ENCODE measurements at regions not wholly inside any gene's neighbourhood (a gene's known extent, or its start where the extent isn't known, plus 50 kb on each side); places are given as distances from the start of the nearest gene placed in this dataset.
"Not testable (repeated sequence)": the region's sequence is repeated elsewhere in the genome, so short reads cannot be mapped to it uniquely, and the experiment has no call there.

GRCh38 chr13:26883613-26884257 lies 123.1 kb upstream of the GPR12 start:
- DNase-seq, result no peak

DNA sequence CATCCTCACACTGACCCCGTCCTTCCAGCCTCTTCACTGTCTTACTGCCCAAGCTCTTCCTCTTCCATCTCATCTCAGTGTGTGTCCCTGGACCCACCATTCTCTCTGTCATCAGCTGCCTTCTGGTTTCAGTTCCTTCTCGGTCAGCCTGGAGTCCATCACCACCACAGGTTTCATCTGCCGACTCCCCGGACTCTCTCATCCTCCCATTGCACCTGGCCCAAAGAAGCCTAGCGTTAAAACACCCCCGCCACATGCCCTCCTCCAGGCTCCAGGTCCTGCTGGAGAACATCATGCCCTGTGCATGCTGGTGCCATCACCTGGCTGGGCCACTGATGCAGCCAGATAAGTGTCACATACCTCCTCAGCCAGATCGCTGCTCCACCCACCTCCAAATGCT lies 122.1 kb upstream of the GPR12 start:
- no peak for DNase-seq

DNA sequence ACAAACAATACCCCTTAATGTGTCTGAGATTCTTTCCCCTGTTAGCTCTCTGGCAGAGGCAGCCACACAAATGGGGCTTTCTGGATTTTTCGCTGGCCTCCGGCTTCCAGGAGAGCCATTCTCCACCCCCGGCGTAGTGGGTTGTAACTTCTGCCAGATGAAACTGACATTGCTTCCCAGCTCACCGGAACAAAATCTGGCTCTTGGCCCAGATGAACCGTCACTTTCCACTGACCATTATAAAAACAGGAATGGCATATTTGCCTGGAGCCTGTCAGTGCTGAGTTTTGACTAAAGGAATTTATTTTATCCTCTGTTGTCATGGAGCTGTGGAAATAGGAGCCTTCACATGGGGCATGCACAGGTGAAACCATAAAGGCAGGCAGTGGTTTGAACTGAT lies 120.6 kb upstream of the GPR12 start:
- DNase-seq, result no peak

- DNase-seq, result no peak
These were observed 120.1 kb upstream of the GPR12 start for GRCh38 chr13:26880735-26881134.

DNA sequence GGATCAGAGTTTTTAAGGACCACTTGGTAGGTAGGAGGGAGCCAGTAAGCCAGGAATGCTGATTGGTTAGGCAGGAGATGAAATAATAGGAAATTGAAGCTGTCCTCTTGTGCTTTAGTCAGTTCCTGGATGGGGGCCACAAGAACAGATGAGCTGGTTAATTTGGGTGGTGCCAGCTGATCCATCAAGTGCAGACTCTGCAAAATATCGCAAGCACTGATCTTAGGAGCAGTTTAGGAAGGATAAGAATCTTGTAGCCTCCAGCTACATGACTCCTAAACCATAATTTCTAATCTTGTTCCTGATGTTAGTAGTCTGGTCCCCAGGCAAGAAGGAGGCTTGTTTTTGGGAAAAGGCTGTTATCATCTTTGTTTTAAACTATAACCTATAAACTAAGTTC lies 117.9 kb upstream of the GPR12 start:
- no peak for DNase-seq

DNA sequence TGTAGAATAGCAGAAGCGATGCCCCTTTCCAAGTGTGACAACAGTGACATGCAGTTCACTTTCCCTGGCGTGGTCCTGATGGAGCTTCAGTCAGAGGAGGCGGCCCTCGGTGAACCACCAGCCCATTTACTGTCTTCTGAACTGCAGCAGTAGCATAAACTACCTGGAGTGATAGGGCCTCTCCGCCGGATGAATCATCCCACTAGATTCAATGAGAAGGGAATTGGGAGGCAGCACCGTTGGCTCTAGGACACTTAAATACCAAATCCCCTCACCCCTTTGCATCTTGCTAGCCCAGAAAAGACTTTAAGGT lies 112.8 kb upstream of the GPR12 start:
- no peak for DNase-seq

DNA sequence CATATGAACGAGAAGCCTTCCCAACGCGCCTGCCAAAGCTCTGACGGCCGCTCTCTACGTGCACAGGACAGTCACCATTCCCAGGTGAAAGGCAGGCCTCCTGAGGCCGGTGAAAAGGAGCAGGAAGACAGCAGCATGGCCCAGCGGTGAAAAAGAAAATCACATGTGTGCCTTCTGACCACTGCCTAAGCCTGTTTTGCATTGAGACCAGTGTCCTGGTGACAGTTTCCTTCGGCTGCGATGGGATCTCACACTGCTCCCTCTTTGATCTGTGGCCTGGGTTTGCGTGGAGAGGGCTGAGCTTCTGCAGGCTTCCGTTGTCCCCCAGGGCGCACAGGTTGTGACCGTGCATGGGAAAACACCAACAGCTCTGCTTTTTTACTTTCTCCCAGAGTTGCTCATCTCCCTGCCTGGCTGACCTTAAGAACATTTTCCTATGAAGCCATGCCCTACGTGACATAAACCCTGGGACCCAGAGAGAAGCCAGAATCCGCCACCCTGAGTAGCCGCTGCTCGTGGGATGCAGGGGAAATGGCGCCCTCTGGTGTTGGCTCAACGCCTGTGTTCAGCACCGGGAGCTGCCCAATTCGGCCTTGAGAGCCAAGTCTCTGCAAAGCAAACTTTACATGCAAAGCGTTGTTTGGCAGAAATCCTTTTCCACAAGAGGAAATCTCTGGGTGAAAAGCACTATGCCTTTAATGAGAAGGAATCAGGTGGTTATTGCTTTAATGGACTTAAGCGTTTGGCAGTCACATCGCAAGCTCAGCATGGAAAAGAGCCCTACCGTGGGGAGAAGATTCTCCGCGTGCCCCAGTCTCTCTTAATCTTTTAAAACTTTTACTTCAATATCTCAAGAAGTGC lies 112.2 kb upstream of the GPR12 start:
- DNase-seq, result peak; percentile 32

- no peak for DNase-seq
These were observed 107.0 kb upstream of the GPR12 start for GRCh38 chr13:26867451-26868091.

GRCh38 chr13:26864576-26864975 lies 104.0 kb upstream of the GPR12 start:
- no peak for DNase-seq

GRCh38 chr13:26861941-26862340 lies 101.4 kb upstream of the GPR12 start:
- no peak for DNase-seq

DNA sequence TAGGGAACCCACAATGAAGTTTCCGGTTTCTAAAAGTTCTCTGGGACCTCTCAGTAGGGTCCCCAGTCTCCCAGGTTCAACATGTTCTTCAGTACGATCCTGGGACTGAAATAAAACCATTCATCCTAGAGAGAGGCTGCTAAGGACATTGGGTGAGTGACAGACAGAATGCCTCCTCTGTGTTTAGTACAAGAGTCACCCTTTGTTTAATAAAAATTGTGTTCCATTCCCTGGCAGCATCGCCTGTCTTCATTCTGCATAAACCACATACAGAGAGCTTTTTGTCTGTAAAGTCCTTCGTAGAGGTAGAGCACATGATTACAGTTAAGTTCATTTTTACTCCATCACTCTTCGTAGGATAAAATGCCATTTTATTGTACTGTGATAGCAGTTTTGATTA lies 95.3 kb upstream of the GPR12 start:
- DNase-seq, result no peak

- no peak for DNase-seq
These were observed 94.5 kb upstream of the GPR12 start for GRCh38 chr13:26855071-26855470.

GRCh38 chr13:26853323-26853722 lies 92.7 kb upstream of the GPR12 start:
- DNase-seq, result no peak

- no peak for DNase-seq
These were observed 86.7 kb upstream of the GPR12 start for GRCh38 chr13:26847281-26847680.

GRCh38 chr13:26845063-26845462 lies 84.5 kb upstream of the GPR12 start:
- DNase-seq, result not testable (repeated sequence)

- DNase-seq, result no peak
These were observed 79.1 kb upstream of the GPR12 start for GRCh38 chr13:26839682-26840081.

DNA sequence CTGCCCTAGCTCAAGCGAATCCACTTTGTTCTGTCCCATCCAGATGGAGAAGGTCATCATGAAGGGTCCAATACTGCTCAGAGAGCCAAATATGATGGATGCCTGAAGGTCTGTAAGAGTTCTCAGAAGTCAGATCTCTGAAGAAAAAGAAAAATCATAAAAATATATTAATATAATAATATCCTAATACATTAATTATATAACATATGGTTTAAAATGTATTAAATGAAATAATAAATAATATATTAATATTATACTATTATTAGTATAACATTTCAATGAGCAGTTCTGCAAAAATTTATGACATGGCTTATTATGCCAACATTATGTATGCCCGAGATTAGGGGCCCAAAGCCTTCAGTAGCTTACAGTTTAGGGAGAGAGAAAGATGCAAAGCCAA lies 78.2 kb upstream of the GPR12 start:
- DNase-seq, result no peak

DNA sequence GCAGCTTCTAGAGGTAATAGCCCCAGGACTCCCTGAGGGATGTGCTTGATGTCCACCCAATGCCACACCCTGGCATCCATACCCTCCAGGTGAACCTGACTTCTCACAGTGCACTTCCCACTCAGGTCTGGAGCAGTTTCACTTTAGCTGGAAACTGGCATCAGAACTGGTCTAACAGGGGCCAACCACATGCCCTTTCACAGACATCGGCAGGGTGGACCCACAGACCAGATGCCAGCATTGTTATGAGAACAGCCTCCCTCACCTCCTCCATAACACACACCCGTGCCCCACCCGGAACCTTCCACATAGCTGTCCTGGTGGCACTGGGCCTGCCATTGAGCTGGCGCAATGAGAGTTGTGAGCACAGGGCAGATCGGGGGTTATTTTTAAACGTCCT lies 77.4 kb upstream of the GPR12 start:
- no peak for DNase-seq

DNA sequence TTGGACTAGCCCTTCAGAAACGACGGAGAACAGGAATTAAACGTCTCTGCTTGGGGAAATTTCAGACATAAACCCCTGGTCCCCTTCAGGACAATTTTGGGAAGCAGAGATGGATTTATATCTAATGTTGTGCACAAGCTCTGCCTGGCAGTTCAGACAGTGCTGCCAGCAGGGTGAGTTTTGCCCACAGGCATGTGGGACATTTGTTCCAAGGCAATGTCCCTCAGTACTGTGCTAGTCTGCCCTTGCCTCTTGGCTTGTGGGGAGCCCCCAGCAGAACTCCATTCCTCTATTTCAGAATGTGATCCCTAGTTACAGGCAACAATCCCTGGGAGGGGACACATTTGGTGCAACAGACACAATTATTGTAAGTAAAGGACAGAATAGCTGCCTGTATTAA lies 76.5 kb upstream of the GPR12 start:
- DNase-seq, result no peak

GRCh38 chr13:26836626-26837025 lies 76.0 kb upstream of the GPR12 start:
- DNase-seq, result no peak

GRCh38 chr13:26834646-26835045 lies 74.1 kb upstream of the GPR12 start:
- no peak for DNase-seq

GRCh38 chr13:26831336-26831908 lies 70.8 kb upstream of the GPR12 start:
- no peak for DNase-seq

GRCh38 chr13:26829716-26830115 lies 69.1 kb upstream of the GPR12 start:
- no peak for DNase-seq

GRCh38 chr13:26824581-26824980 lies 64.0 kb upstream of the GPR12 start:
- DNase-seq, result no peak

All from NK-92 treated with Interleukin-12 subunit alpha and Interleukin-12 subunit beta, amount 100 ng/mL, for 24 hours (cell line).